Gastroesophageal sphincter (tissue), 4 donors: ENCODE measurements at regions not wholly inside any gene's neighbourhood (a gene's known extent, or its start where the extent isn't known, plus 50 kb on each side); places are given as distances from the start of the nearest gene placed in this dataset.

ENCODE experiments used
- ATAC-seq: fragments of 150-250 bp; one replicate; pipeline ENCODE4 v1.9.1; 2016; ENCODE audit warnings: mild to moderate bottlenecking, moderate library complexity
- H3K27ac ChIP-seq, 4 donors: fragments of 200-600 bp; sonication (generic) in 3 of 4; 1 replicate in 3 of 4; 2 replicates in 1 of 4; pipeline ENCODE4 v1.5.1; 2016 to 2019
- H3K27me3 ChIP-seq: fragments of 200-600 bp; sonication (generic); one replicate; pipeline ENCODE4 v1.5.1; 2019
- H3K36me3 ChIP-seq, 2 donors: fragments of 200-600 bp; sonication (generic); one replicate each; pipeline ENCODE4 v1.5.1; 2019; ENCODE audit warnings: control low read depth in 1 of 2
- H3K4me1 ChIP-seq, 3 donors: fragments of 200-600 bp; sonication (generic); 1 replicate in 2 of 3; 2 replicates in 1 of 3; pipeline ENCODE4 v1.5.1; 2016 to 2019; ENCODE audit warnings: control low read depth in 2 of 3
- H3K4me3 ChIP-seq, 2 donors: fragments of 200-600 bp; sonication (generic); one replicate each; pipeline ENCODE4 v1.5.1; 2019; ENCODE audit warnings: mild to moderate bottlenecking in 1 of 2, moderate library complexity in 1 of 2
- H3K9me3 ChIP-seq, 3 donors: fragments of 200-600 bp; sonication (generic); one replicate each; pipeline ENCODE4 v1.5.1; 2017 to 2019; ENCODE audit warnings: control low read depth in 2 of 3
- EP300 ChIP-seq: sonication (generic); formaldehyde crosslinking; IDR thresholded peaks from one replicate; pipeline ENCODE4 v1.6.1; 2017; ENCODE audit warnings: antibody characterized with exemption, mild to moderate bottlenecking
- POLR2A ChIP-seq, 2 donors: fragments of 450-650 bp; IDR thresholded peaks; one replicate each; pipeline ENCODE4 v1.6.1; 2017; ENCODE audit warnings: antibody characterized with exemption in 2 of 2, mild to moderate bottlenecking in 2 of 2, moderate library complexity in 1 of 2
- POLR2AphosphoS5 ChIP-seq: sonication (generic); formaldehyde crosslinking; IDR thresholded peaks from one replicate; pipeline ENCODE4 v1.6.1; 2017; ENCODE audit warnings: antibody characterized with exemption
- WGBS, 2 donors: methylation state at CpG; one replicate each; pipeline ENCODE4 v1.1.5; 2018; ENCODE audit warnings: low coverage in 1 of 2; 5-methylcytosine and 5-hydroxymethylcytosine counted together
- TF ChIP-seq, protein P1 (sequence below), 4 experiments: fragments of 200-600 bp in 2 of 4; fragments of 450-650 bp in 2 of 4; sonication (generic) in 1 of 4; IDR thresholded peaks; one replicate each; pipeline ENCODE4 v1.5.1; 2017 to 2019; ENCODE audit warnings: antibody characterized with exemption in 4 of 4, mild to moderate bottlenecking in 2 of 4, moderate library complexity in 2 of 4

DNA sequence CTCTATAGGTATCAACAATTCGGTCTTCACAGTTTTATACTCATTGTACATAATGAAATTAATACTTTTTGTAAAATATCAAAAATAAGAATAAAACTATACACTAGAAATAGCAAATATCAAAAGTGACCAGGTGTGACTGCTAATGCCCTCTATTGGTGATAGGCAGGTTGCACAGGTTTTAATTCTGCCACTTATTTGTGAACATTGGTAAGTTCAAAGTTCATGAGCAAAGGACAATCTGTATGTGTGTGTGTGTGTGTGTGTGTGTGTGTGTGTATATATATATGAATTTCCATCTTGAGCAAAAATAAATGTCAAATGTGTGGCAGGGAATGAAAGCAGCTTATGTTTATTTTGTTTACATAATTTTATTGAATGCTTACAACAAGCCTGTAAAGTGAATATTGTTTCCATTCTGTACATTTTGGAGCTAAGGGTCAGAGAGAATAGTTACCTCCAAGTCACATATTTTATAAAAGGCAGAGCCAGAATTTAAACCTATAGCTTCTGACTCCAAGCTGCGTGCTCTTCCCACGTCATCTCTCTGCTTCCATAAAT is 537.4 kb downstream of the CPS1 start:
- TF ChIP-seq, protein P1, sequence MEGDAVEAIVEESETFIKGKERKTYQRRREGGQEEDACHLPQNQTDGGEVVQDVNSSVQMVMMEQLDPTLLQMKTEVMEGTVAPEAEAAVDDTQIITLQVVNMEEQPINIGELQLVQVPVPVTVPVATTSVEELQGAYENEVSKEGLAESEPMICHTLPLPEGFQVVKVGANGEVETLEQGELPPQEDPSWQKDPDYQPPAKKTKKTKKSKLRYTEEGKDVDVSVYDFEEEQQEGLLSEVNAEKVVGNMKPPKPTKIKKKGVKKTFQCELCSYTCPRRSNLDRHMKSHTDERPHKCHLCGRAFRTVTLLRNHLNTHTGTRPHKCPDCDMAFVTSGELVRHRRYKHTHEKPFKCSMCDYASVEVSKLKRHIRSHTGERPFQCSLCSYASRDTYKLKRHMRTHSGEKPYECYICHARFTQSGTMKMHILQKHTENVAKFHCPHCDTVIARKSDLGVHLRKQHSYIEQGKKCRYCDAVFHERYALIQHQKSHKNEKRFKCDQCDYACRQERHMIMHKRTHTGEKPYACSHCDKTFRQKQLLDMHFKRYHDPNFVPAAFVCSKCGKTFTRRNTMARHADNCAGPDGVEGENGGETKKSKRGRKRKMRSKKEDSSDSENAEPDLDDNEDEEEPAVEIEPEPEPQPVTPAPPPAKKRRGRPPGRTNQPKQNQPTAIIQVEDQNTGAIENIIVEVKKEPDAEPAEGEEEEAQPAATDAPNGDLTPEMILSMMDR (IDR thresholded peaks at IDR 0.05): no peak
- no peak for TF ChIP-seq POLR2AphosphoS5
- no peak for TF ChIP-seq EP300
- no peak for TF ChIP-seq POLR2A (IDR thresholded peaks at IDR 0.05)
- Histone ChIP-seq H3K36me3 (no peaks in the 10 kb centered on the region), H3K4me3 (no peak overlapping the region), H3K4me1 (no peaks in the 10 kb centered on the region), H3K27ac (no peak overlapping the region), H3K27me3 (no peaks in the 10 kb centered on the region), H3K9me3 (no peaks in the 10 kb centered on the region)
- ATAC-seq: no peak
- 79 to 85% methylated on average over 3 of the region's 3 CpGs for whole genome bisulfite sequencing, 2 donors

DNA sequence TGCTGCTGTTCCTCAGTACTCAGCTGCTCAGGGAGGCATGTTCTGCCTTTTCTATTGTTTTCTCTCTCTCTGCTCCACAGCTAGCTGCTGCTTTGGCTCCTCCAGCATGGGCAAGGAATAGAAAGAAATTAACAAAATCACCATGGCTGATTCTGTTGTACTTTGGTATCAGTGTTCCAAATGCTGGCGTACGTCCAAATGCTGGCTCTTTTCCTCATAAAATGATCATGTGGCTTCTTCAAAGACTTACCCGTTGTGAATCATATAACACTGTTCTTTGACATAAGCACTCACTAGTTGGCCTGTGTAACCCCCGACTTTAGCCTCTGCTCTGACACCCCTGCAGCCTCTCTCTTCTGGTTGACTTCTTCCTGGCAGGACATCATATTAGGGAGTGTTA is 547.6 kb downstream of the CPS1 start:
- ATAC-seq: no peak
- no peak for TF ChIP-seq POLR2AphosphoS5
- TF ChIP-seq, protein P1 (IDR thresholded peaks at IDR 0.05): no peak
- no peak for TF ChIP-seq POLR2A (IDR thresholded peaks at IDR 0.05)
- TF ChIP-seq EP300: no peak
- Histone ChIP-seq H3K36me3 (no peaks in the 10 kb centered on the region), H3K4me1 (no peaks in the 10 kb centered on the region), H3K4me3 (no peak overlapping the region), H3K27me3 (peaks cover 4% of the 10 kb centered on the region), H3K9me3 (peaks cover 0 to 6% (median 0%) of the 10 kb centered on the region in 3 donors), H3K27ac (no peak overlapping the region)
- WGBS, 2 donors: 27 to 44% methylated on average over 4 of the region's 4 CpGs

DNA sequence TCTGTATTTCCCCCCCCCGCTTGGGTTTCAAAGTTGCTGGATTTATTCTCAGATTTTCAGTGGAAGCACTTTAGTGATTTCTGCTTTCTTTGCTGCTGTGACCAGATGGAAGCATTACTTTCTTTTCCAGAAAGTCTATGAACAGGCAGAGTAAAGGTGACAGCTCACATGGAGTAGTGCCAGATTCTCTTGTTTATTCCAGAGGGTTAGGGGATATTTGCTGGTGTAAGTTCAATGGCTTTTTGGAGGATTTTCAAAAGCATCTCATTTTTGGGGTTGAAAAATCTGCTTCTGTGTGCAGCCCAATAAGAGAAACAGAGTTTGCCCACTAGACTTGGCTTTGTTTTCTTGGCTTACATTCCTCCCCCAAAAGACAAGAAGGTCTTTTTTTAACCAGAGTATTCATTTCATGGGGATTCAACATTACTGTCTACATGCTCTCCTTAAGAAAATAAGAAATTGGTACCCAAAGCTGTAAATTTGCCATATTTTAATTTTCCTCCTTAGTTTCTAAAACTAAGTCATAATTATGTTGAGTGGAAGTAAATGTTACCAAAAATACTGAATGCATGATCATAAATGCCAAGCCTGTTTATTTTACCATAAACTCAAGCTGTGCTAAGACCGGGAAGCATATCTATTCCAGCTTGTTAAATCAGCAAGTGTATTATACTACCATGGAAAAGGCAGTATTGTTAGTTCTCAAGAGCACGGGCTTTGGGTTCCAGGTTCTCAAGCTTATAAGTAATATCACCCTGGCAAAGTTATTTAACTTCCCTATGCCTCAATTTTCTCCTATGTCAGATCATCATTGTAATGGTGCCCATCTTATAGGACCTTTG is 557.2 kb downstream of the CPS1 start:
- ATAC-seq: no peak
- no peaks in the 10 kb centered on the region for H3K9me3 ChIP-seq
- no peaks in the 10 kb centered on the region for H3K36me3 ChIP-seq
- no peaks in the 10 kb centered on the region for H3K27me3 ChIP-seq
- H3K4me3 ChIP-seq: no peak overlapping the region
- TF ChIP-seq EP300: no peak
- TF ChIP-seq POLR2AphosphoS5: no peak
- TF ChIP-seq POLR2A (IDR thresholded peaks at IDR 0.05): no peak
- TF ChIP-seq, protein P1 (IDR thresholded peaks at IDR 0.05): no peak
- no peak overlapping the region for H3K27ac ChIP-seq
- 46 to 65% methylated on average over 3 of the region's 3 CpGs for WGBS, 2 donors
- H3K4me1 ChIP-seq: no peaks in the 10 kb centered on the region

DNA sequence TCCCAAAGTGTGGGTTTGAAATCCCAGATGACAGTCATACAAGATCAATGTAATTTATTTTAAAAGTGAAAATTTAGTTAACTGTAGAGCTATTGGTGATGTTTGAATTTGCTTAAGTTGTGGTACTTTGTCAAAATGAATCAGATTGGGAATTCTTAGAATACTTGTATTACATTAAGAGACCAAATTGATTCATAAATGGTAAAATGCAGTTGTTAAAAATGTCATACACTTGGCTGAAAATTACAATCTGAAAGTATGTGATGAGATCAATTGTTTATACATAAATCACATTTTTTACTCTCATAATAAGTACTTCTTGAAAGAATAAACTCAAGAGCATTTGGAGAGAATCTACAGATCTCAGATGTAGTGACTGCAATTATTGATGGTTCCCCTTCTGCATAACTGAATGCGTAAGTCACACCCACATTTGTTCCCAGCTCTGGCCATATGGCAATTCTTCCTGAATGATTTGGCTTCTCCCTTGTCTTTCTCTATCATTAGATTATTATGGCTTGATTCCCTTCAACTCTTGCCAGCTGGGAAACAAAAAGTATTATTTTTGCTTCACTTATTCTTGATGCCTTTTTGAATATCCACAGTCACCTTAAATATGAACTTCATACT is 558.5 kb downstream of the CPS1 start:
- H3K27ac ChIP-seq: no peak overlapping the region
- no peak for ATAC-seq
- H3K27me3 ChIP-seq: no peaks in the 10 kb centered on the region
- H3K36me3 ChIP-seq: no peaks in the 10 kb centered on the region
- H3K4me1 ChIP-seq: no peaks in the 10 kb centered on the region
- no peak overlapping the region for H3K4me3 ChIP-seq
- TF ChIP-seq POLR2AphosphoS5 (no peak), EP300 (no peak), POLR2A (IDR thresholded peaks at IDR 0.05) (no peak)
- TF ChIP-seq, protein P1 (IDR thresholded peaks at IDR 0.05): no peak
- H3K9me3 ChIP-seq: no peaks in the 10 kb centered on the region
- 50 to 59% methylated on average over 1 of the region's 1 CpG for WGBS, 2 donors
